Activated B cell treated with CpG ODN at 0.5 μM for 24 hours (primary cell): ENCODE measurements at regions not wholly inside any gene's neighbourhood (a gene's known extent, or its start where the extent isn't known, plus 50 kb on each side); places are given as distances from the start of the nearest gene placed in this dataset.

ENCODE experiments used
- ATAC-seq: fragments of 200-7000 bp; cut with Tn5 transposase; one replicate; pipeline ENCODE4 v1.10.0; 2021; ENCODE audit warnings: low read depth, mild to moderate bottlenecking, moderate library complexity
- CTCF ChIA-PET: fragments of 350-600 bp; sonication (Branson Sonifier 250); formaldehyde crosslinking; loops from one replicate; lab custom pipeline; 2021; ENCODE audit warnings: antibody characterized with exemption; lab: Charles Lee
- POLR2A ChIA-PET: fragments of 350-600 bp; sonication (Branson Sonifier 250); formaldehyde crosslinking; loops from one replicate; lab custom pipeline; 2021; ENCODE audit warnings: antibody characterized with exemption; lab: Charles Lee
- DNase-seq: peaks from one replicate; pipeline ENCODE4 v3.0.0; 2022
- H3K27ac Mint-ChIP-seq: one replicate; pipeline ENCODE4 v1.8.0; 2020; ENCODE audit warnings: mixed read lengths
- H3K27me3 Mint-ChIP-seq: one replicate; pipeline ENCODE4 v1.8.0; 2021; ENCODE audit warnings: mixed read lengths
- H3K36me3 Mint-ChIP-seq: one replicate; pipeline ENCODE4 v1.8.0; 2021; ENCODE audit warnings: low read depth, mixed read lengths
- H3K4me1 Mint-ChIP-seq: one replicate; pipeline ENCODE4 v1.8.0; 2021; ENCODE audit warnings: mixed read lengths
- H3K4me3 Mint-ChIP-seq: one replicate; pipeline ENCODE4 v1.8.0; 2020; ENCODE audit warnings: mild to moderate bottlenecking, mixed read lengths
- H3K9me3 Mint-ChIP-seq: one replicate; pipeline ENCODE4 v1.8.0; 2020; ENCODE audit warnings: mixed read lengths
- intact Hi-C: fragments of 100-400 bp; cut with micrococcal nuclease; formaldehyde crosslinking; loops from one replicate; pipeline ENCODE4 v1.15.1; 2024
- TF ChIP-seq, protein P1 (sequence below): fragments of 200-600 bp; IDR thresholded peaks from one replicate; pipeline ENCODE4 v1.8.0; 2022; ENCODE audit warnings: antibody characterized with exemption, mild to moderate bottlenecking

DNA sequence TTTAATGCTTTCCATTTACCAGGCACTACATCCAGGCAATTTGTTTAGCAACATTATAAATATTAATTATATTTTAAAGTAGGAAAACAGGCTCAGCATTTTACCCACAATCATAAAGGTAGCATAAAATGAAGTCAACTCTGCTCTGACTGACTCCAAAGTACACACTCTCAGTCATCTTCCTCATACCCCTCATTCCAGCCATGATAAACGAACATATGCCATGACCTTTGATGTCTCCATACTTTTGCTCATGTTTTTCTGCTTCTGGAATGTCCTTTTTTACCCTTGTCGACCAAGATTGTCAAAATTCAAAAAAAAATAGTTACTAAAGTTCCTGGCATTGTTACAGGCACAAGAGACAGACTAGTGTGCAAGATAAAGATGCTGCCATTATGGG lies 77.7 kb upstream of the SOX6 start:
- H3K27me3 Mint-ChIP-seq = no peaks in the 10 kb centered on the region
- DNase-seq (no peak), ATAC-seq (no peak)
- intact Hi-C loops = no loop called here
- POLR2A ChIA-PET = no interaction called here
- TF ChIP-seq, protein P1, sequence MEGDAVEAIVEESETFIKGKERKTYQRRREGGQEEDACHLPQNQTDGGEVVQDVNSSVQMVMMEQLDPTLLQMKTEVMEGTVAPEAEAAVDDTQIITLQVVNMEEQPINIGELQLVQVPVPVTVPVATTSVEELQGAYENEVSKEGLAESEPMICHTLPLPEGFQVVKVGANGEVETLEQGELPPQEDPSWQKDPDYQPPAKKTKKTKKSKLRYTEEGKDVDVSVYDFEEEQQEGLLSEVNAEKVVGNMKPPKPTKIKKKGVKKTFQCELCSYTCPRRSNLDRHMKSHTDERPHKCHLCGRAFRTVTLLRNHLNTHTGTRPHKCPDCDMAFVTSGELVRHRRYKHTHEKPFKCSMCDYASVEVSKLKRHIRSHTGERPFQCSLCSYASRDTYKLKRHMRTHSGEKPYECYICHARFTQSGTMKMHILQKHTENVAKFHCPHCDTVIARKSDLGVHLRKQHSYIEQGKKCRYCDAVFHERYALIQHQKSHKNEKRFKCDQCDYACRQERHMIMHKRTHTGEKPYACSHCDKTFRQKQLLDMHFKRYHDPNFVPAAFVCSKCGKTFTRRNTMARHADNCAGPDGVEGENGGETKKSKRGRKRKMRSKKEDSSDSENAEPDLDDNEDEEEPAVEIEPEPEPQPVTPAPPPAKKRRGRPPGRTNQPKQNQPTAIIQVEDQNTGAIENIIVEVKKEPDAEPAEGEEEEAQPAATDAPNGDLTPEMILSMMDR = no peak
- no peak overlapping the region for H3K4me3 Mint-ChIP-seq
- H3K9me3 Mint-ChIP-seq = peaks cover 13% of the 10 kb centered on the region
- H3K4me1 Mint-ChIP-seq = no peaks in the 10 kb centered on the region
- CTCF ChIA-PET = no interaction called here
- no peaks in the 10 kb centered on the region for H3K36me3 Mint-ChIP-seq
- H3K27ac Mint-ChIP-seq = no peak overlapping the region

DNA sequence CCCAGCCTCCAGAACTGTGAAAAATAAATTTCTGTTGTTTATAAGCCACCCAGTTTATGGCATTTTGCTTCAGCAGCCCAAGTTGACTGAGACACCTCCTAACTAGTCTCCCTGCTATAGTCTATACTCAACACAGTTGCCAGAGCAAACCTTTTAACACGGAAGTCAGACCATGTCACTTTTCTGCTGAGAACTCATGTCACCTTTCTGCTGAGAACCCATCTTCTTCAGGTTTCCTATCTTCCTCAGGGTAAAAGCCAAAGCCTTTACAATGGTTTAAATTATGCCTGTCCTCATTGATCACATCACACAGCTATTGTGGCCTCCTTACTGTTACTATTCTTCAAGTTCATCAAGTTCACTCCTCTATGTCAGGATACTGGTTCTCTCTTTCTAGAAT lies 74.3 kb upstream of the SOX6 start:
- POLR2A ChIA-PET = no interaction called here
- Mint-ChIP-seq H3K36me3 (no peaks in the 10 kb centered on the region), H3K9me3 (peaks cover 17% of the 10 kb centered on the region), H3K4me3 (no peak overlapping the region), H3K27me3 (no peaks in the 10 kb centered on the region), H3K4me1 (no peaks in the 10 kb centered on the region), H3K27ac (no peak overlapping the region)
- DNase-seq = no peak
- CTCF ChIA-PET = no interaction called here
- intact Hi-C loops = no loop called here
- TF ChIP-seq, protein P1 = no peak
- no peak for ATAC-seq

DNA sequence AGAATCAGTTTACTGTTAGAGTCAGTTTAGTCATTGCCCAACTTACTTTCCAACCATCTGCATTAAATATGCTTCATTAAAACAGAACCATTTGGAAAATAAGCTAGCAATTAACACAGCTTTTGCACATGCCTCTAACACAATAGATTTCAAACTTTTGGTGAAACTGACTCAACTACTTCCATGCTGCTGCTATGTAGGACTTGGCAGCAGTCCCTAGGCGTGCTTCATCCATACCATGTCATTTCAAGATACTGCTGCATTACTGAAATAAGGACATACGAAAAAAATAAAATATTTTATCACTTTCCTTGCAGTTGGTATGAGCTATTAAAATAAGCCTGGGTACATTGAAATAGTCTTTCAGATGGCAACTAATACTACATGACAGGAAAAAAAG lies 65.5 kb upstream of the SOX6 start:
- TF ChIP-seq, protein P1 = no peak
- ChIA-PET POLR2A (no interaction called here), CTCF (no interaction called here)
- DNase-seq (no peak), ATAC-seq (no peak)
- Mint-ChIP-seq H3K36me3 (no peaks in the 10 kb centered on the region), H3K9me3 (no peaks in the 10 kb centered on the region), H3K27me3 (no peaks in the 10 kb centered on the region), H3K27ac (no peak overlapping the region), H3K4me3 (no peak overlapping the region), H3K4me1 (no peaks in the 10 kb centered on the region)
- intact Hi-C loops = no loop called here

- Mint-ChIP-seq H3K36me3 (no peaks in the 10 kb centered on the region), H3K9me3 (no peaks in the 10 kb centered on the region), H3K27ac (no peak overlapping the region), H3K4me3 (no peak overlapping the region), H3K27me3 (no peaks in the 10 kb centered on the region), H3K4me1 (no peaks in the 10 kb centered on the region)
- intact Hi-C loops = no loop called here
- TF ChIP-seq, protein P1 = no peak
- DNase-seq = no peak
- ChIA-PET POLR2A (no interaction called here), CTCF (no interaction called here)
- no peak for ATAC-seq
Observed at GRCh38 chr11:16418428-16419097, 62.2 kb upstream of the SOX6 start.

DNA sequence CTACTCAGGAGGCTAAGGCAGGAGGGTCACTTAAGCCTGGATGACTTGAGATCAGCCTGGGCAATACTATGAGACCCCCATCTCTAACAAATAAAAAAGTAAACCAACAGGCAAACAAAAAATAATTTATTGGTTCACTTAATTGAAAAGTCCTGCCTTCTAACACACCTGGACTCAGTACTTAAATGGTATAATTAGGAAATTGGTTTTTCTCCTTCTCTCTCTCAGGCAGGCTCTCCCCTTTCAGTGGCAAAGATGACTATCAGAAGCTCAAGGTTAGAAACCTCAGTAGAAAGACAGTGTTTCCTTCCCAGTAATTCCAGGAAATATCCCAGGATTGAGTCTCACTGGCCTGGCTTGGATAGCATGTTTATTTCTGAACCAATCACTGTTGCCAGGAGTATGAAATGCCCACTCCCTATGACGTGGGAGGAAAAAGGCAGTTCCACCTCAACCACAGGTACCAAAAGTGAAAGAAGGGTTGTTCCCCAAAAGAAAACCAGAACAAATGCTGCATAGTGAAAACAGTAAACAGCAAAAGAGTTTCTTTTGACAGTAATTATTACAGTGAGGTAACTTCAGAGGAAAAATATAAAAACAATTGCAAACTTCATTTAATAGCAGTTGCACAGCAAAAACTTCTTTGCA lies 56.3 kb upstream of the SOX6 start:
- no peaks in the 10 kb centered on the region for H3K36me3 Mint-ChIP-seq
- no peak overlapping the region for H3K4me3 Mint-ChIP-seq
- TF ChIP-seq, protein P1 = no peak
- H3K9me3 Mint-ChIP-seq = no peaks in the 10 kb centered on the region
- H3K27me3 Mint-ChIP-seq = no peaks in the 10 kb centered on the region
- ATAC-seq = no peak
- H3K27ac Mint-ChIP-seq = no peak overlapping the region
- POLR2A ChIA-PET = no interaction called here
- CTCF ChIA-PET = no interaction called here
- no peak for DNase-seq
- H3K4me1 Mint-ChIP-seq = no peaks in the 10 kb centered on the region
- intact Hi-C loops = no loop called here
